CD8-positive, alpha-beta memory T cell (primary cell): ENCODE measurements at regions not wholly inside any gene's neighbourhood (a gene's known extent, or its start where the extent isn't known, plus 50 kb on each side); places are given as distances from the start of the nearest gene placed in this dataset.

ENCODE experiments used
- CTCF ChIA-PET: fragments of 350-600 bp; sonication (Branson Sonifier 250); formaldehyde crosslinking; loops from one replicate; lab custom pipeline; 2021; ENCODE audit warnings: antibody characterized with exemption; lab: Charles Lee
- POLR2A ChIA-PET: fragments of 350-600 bp; sonication (Branson Sonifier 250); formaldehyde crosslinking; loops from one replicate; lab custom pipeline; 2021; ENCODE audit warnings: antibody characterized with exemption; lab: Charles Lee
- DNase-seq, 5 donors: peaks; one replicate each; pipeline versions ENCODE4 v3.0.0 to v3.0.0-alpha.2; 2020 to 2022; ENCODE audit warnings: mixed read lengths in 1 of 5
- H3K27ac ChIP-seq: one replicate; pipeline ENCODE4 v1.7.0; 2013; ENCODE audit warnings: low read depth, mild to moderate bottlenecking, low read length, moderate library complexity
- H3K27me3 ChIP-seq: 2 replicates; pipeline ENCODE4 v1.7.0; 2013; ENCODE audit warnings: low read length, mild to moderate bottlenecking; ENCODE audit not compliant: insufficient read depth, poor library complexity, severe bottlenecking
- H3K36me3 ChIP-seq: 2 replicates; pipeline ENCODE4 v1.7.0; 2013; ENCODE audit warnings: mild to moderate bottlenecking, low read length, moderate library complexity; ENCODE audit not compliant: insufficient read depth
- H3K4me1 ChIP-seq: 2 replicates; pipeline ENCODE4 v1.7.0; 2013; ENCODE audit warnings: mild to moderate bottlenecking, low read length, moderate library complexity; ENCODE audit not compliant: insufficient read depth
- H3K4me3 ChIP-seq: 2 replicates; pipeline ENCODE4 v1.7.0; 2013; ENCODE audit warnings: mild to moderate bottlenecking, low read length
- H3K9me3 ChIP-seq: 2 replicates; pipeline ENCODE4 v1.7.0; 2013; ENCODE audit warnings: mild to moderate bottlenecking, low read length
- H3K27ac Mint-ChIP-seq, 8 donors: one replicate each; pipeline ENCODE4 v1.8.0; 2020 to 2021; ENCODE audit warnings: mixed read lengths in 8 of 8, mild to moderate bottlenecking in 6 of 8, inconsistent platforms in 3 of 8, moderate library complexity in 3 of 8
- H3K27me3 Mint-ChIP-seq, 2 donors: one replicate each; pipeline ENCODE4 v1.8.0; 2020 to 2021; ENCODE audit warnings: mixed read lengths in 2 of 2, mild to moderate bottlenecking in 1 of 2, moderate library complexity in 1 of 2
- H3K36me3 Mint-ChIP-seq, 3 donors: one replicate each; pipeline ENCODE4 v1.8.0; 2020 to 2021; ENCODE audit warnings: mixed read lengths in 3 of 3, inconsistent platforms in 1 of 3, mild to moderate bottlenecking in 1 of 3
- H3K4me1 Mint-ChIP-seq, 3 donors: one replicate each; pipeline ENCODE4 v1.8.0; 2020 to 2021; ENCODE audit warnings: mixed read lengths in 3 of 3, inconsistent platforms in 1 of 3, mild to moderate bottlenecking in 1 of 3
- H3K4me3 Mint-ChIP-seq, 7 donors: one replicate each; pipeline ENCODE4 v1.8.0; 2020 to 2021; ENCODE audit warnings: mixed read lengths in 7 of 7, mild to moderate bottlenecking in 6 of 7, moderate library complexity in 4 of 7, inconsistent platforms in 2 of 7
- H3K9me3 Mint-ChIP-seq, 5 donors: one replicate each; pipeline ENCODE4 v1.8.0; 2020 to 2022; ENCODE audit warnings: mixed read lengths in 5 of 5, mild to moderate bottlenecking in 3 of 5, moderate library complexity in 2 of 5, inconsistent platforms in 1 of 5

- H3K4me1 Mint-ChIP-seq, result no peaks in the 10 kb centered on the region
- H3K9me3 ChIP-seq, result no peaks in the 10 kb centered on the region
- H3K36me3 Mint-ChIP-seq, result no peaks in the 10 kb centered on the region
- H3K27ac ChIP-seq, result no peak overlapping the region
- no peaks in the 10 kb centered on the region for H3K4me1 ChIP-seq
- H3K27me3 Mint-ChIP-seq, result peaks cover 7 to 10% of the 10 kb centered on the region in 2 donors
- POLR2A ChIA-PET, result no interaction called here
- H3K4me3 ChIP-seq, result no peak overlapping the region
- H3K27me3 ChIP-seq, result no peaks in the 10 kb centered on the region
- no peak overlapping the region for H3K27ac Mint-ChIP-seq
- H3K36me3 ChIP-seq, result no peaks in the 10 kb centered on the region
- H3K9me3 Mint-ChIP-seq, result peaks cover 0 to 9% (median 3%) of the 10 kb centered on the region in 5 donors
- CTCF ChIA-PET, result no interaction called here
- no peak for DNase-seq
- no peak overlapping the region for H3K4me3 Mint-ChIP-seq
These were observed 159.4 kb upstream of the INHBA start for GRCh38 chr7:41862261-41862660.

- Mint-ChIP-seq H3K36me3 (no peaks in the 10 kb centered on the region), H3K9me3 (peaks cover 0 to 9% (median 3%) of the 10 kb centered on the region in 5 donors), H3K4me1 (no peaks in the 10 kb centered on the region), H3K4me3 (no peak overlapping the region), H3K27ac (no peak overlapping the region), H3K27me3 (peaks cover 7 to 8% of the 10 kb centered on the region in 2 donors)
- no peaks in the 10 kb centered on the region for H3K27me3 ChIP-seq
- no peaks in the 10 kb centered on the region for H3K9me3 ChIP-seq
- no peak overlapping the region for H3K4me3 ChIP-seq
- H3K27ac ChIP-seq, result no peak overlapping the region
- H3K36me3 ChIP-seq, result no peaks in the 10 kb centered on the region
- no peaks in the 10 kb centered on the region for H3K4me1 ChIP-seq
- ChIA-PET CTCF (no interaction called here), POLR2A (no interaction called here)
- no peak for DNase-seq
These were observed 158.8 kb upstream of the INHBA start for GRCh38 chr7:41861642-41862041.

- Histone ChIP-seq H3K4me1 (no peaks in the 10 kb centered on the region), H3K4me3 (no peak overlapping the region), H3K27ac (no peak overlapping the region), H3K27me3 (no peaks in the 10 kb centered on the region), H3K9me3 (no peaks in the 10 kb centered on the region), H3K36me3 (no peaks in the 10 kb centered on the region)
- ChIA-PET CTCF (no interaction called here), POLR2A (no interaction called here)
- Mint-ChIP-seq H3K27ac (peak overlapping the region in 1 of 8 donors; percentile 19), H3K9me3 (no peaks in the 10 kb centered on the region), H3K4me1 (no peaks in the 10 kb centered on the region), H3K36me3 (no peaks in the 10 kb centered on the region), H3K4me3 (no peak overlapping the region), H3K27me3 (peaks cover 6 to 11% of the 10 kb centered on the region in 2 donors)
- no peak for DNase-seq
These were observed 155.3 kb upstream of the INHBA start for GRCh38 chr7:41858201-41858600.

DNA sequence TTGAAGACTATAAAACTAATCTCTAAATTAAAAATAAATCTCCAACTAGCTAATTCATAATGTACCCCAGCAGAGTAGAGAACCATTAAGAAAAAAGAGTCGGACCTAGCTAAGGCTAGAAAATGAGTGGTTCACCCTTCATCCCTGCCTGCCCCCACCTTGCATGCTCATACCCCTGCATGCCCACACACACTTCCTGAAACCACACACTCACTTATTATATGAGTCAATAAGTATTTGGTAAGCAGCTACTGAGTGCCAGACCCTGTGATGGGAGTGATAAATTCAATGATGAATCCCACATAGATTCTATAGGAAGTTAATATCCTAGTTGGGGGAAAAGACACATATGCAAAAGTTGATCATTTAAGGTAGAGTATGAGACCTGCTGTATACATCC is 152.9 kb upstream of the INHBA start:
- Histone ChIP-seq H3K4me3 (no peak overlapping the region), H3K36me3 (no peaks in the 10 kb centered on the region), H3K9me3 (no peaks in the 10 kb centered on the region), H3K27me3 (no peaks in the 10 kb centered on the region), H3K27ac (no peak overlapping the region), H3K4me1 (no peaks in the 10 kb centered on the region)
- Mint-ChIP-seq H3K36me3 (no peaks in the 10 kb centered on the region), H3K4me1 (no peaks in the 10 kb centered on the region), H3K27ac (no peak overlapping the region), H3K9me3 (no peaks in the 10 kb centered on the region), H3K27me3 (peaks cover 3 to 6% of the 10 kb centered on the region in 2 donors), H3K4me3 (no peak overlapping the region)
- ChIA-PET POLR2A (no interaction called here), CTCF (no interaction called here)
- no peak for DNase-seq

DNA sequence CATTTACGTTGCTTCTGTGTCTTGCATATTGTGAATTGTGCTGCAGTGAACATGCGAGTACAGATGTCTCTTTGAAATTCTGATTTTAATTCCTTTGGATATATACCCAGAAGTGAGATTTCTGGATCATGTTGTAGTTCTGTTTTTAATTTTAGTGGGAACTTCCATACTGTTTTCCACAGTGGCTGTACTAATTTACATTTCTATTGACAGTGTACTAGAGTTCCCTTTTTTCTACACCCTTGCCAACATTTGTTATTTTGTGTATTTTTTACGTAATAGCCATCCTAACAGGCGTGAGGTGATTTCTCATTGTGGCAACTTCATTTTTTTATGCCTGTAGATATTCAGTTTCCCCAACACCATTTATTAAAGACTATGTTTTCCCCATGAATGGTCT is 144.7 kb upstream of the INHBA start:
- Histone ChIP-seq H3K36me3 (no peaks in the 10 kb centered on the region), H3K27ac (no peak overlapping the region), H3K4me3 (no peak overlapping the region), H3K9me3 (no peaks in the 10 kb centered on the region), H3K4me1 (no peaks in the 10 kb centered on the region), H3K27me3 (no peaks in the 10 kb centered on the region)
- H3K4me3 Mint-ChIP-seq, result no peak overlapping the region
- POLR2A ChIA-PET, result no interaction called here
- no peaks in the 10 kb centered on the region for H3K36me3 Mint-ChIP-seq
- no peak for DNase-seq
- H3K4me1 Mint-ChIP-seq, result no peaks in the 10 kb centered on the region
- H3K27ac Mint-ChIP-seq, result no peak overlapping the region
- CTCF ChIA-PET, result no interaction called here
- peaks cover 0 to 6% of the 10 kb centered on the region in 2 donors for H3K27me3 Mint-ChIP-seq
- peaks cover 0 to 5% (median 3%) of the 10 kb centered on the region in 5 donors for H3K9me3 Mint-ChIP-seq

- H3K4me1 ChIP-seq, result no peaks in the 10 kb centered on the region
- H3K27ac ChIP-seq, result no peak overlapping the region
- CTCF ChIA-PET, result no interaction called here
- H3K4me3 Mint-ChIP-seq, result no peak overlapping the region
- peaks cover 0 to 5% (median 3%) of the 10 kb centered on the region in 5 donors for H3K9me3 Mint-ChIP-seq
- no peak overlapping the region for H3K27ac Mint-ChIP-seq
- H3K36me3 ChIP-seq, result no peaks in the 10 kb centered on the region
- no peaks in the 10 kb centered on the region for H3K9me3 ChIP-seq
- no peaks in the 10 kb centered on the region for H3K4me1 Mint-ChIP-seq
- no peaks in the 10 kb centered on the region for H3K36me3 Mint-ChIP-seq
- DNase-seq, result no peak
- POLR2A ChIA-PET, result no interaction called here
- no peak overlapping the region for H3K4me3 ChIP-seq
- peaks cover 0 to 6% of the 10 kb centered on the region in 2 donors for H3K27me3 Mint-ChIP-seq
- no peaks in the 10 kb centered on the region for H3K27me3 ChIP-seq
These were observed 144.3 kb upstream of the INHBA start for GRCh38 chr7:41847151-41847550.

- no peaks in the 10 kb centered on the region for H3K36me3 ChIP-seq
- H3K27ac ChIP-seq, result no peak overlapping the region
- Mint-ChIP-seq H3K27ac (no peak overlapping the region), H3K9me3 (peaks cover 0 to 13% (median 8%) of the 10 kb centered on the region in 5 donors), H3K4me1 (no peaks in the 10 kb centered on the region), H3K27me3 (peaks cover 0 to 3% of the 10 kb centered on the region in 2 donors), H3K4me3 (no peak overlapping the region), H3K36me3 (no peaks in the 10 kb centered on the region)
- H3K4me3 ChIP-seq, result no peak overlapping the region
- no peaks in the 10 kb centered on the region for H3K4me1 ChIP-seq
- no peaks in the 10 kb centered on the region for H3K9me3 ChIP-seq
- H3K27me3 ChIP-seq, result no peaks in the 10 kb centered on the region
- CTCF ChIA-PET, result no interaction called here
- POLR2A ChIA-PET, result no interaction called here
- DNase-seq, result no peak
These were observed 140.1 kb upstream of the INHBA start for GRCh38 chr7:41842956-41843355.

- H3K4me1 ChIP-seq, result no peaks in the 10 kb centered on the region
- H3K9me3 ChIP-seq, result no peaks in the 10 kb centered on the region
- no peaks in the 10 kb centered on the region for H3K27me3 ChIP-seq
- Mint-ChIP-seq H3K9me3 (peaks cover 0 to 13% (median 6%) of the 10 kb centered on the region in 5 donors), H3K36me3 (peaks cover 0 to 1% (median 0%) of the 10 kb centered on the region in 3 donors), H3K27me3 (no peaks in the 10 kb centered on the region), H3K27ac (no peak overlapping the region), H3K4me3 (no peak overlapping the region), H3K4me1 (no peaks in the 10 kb centered on the region)
- no peak overlapping the region for H3K4me3 ChIP-seq
- POLR2A ChIA-PET, result no interaction called here
- CTCF ChIA-PET, result no interaction called here
- H3K36me3 ChIP-seq, result no peaks in the 10 kb centered on the region
- H3K27ac ChIP-seq, result no peak overlapping the region
- DNase-seq, result no peak
These were observed 135.0 kb upstream of the INHBA start for GRCh38 chr7:41837916-41838315.
